ENCODE measurements at regions not wholly inside any gene's neighbourhood (a gene's known extent, or its start where the extent isn't known, plus 50 kb on each side); places are given as distances from the start of the nearest gene placed in this dataset.

- Histone ChIP-seq H3K27me3 (replicated peaks in 2 of 5; ENCODE audit: control insufficient read depth in 4 of 5, insufficient read depth in 5 of 5, low read length in 4 of 5) (no peaks in the 10 kb centered on the region), H3K4me1 (ENCODE audit: control extremely low read depth in 1 of 4, control insufficient read depth in 4 of 4, insufficient read depth in 4 of 4, low read length in 3 of 4) (no peaks in the 10 kb centered on the region), H3K27ac (ENCODE audit: insufficient read depth in 1 of 2, low read depth in 1 of 2, low read length in 2 of 2, poor library complexity in 1 of 2, severe bottlenecking in 2 of 2) (no peak overlapping the region), H3K4me3 (ENCODE audit: control insufficient read depth in 1 of 7, extremely low read depth in 1 of 7, insufficient read depth in 4 of 7, low read depth in 2 of 7, low read length in 6 of 7) (no peak overlapping the region), H3K9me3 (ENCODE audit: control extremely low read depth in 1 of 5, control insufficient read depth in 4 of 5, insufficient read depth in 2 of 5, low read depth in 1 of 5, low read length in 4 of 5) (peaks cover 0 to 10% (median 4%) of the 10 kb centered on the region in 5 experiments), H3K36me3 (ENCODE audit: control insufficient read depth in 4 of 4, insufficient read depth in 4 of 4, low read length in 3 of 4) (no peaks in the 10 kb centered on the region)
- ChIA-PET CTCF (interaction anchor here (0.6 kb wide), 1 partner anchor 300 kb away, joined by 3 read pairs; no protein-coding TSS in a partner anchor), POLR2A (no interaction called here)
- no CpG with 5 or more reads among the region's 1 CpG for WGBS (ENCODE audit: insufficient coverage)
- DNase-seq = no peak
Measured at GRCh38 chr16:25487888-25488287, 203.9 kb upstream of the HS3ST4 start.

GRCh38 chr16:25481636-25482035 lies 210.1 kb upstream of the HS3ST4 start:
- ChIA-PET CTCF (no interaction called here), POLR2A (no interaction called here)
- DNase-seq = no peak
- WGBS (ENCODE audit: insufficient coverage) = no CpG with 5 or more reads among the region's 1 CpG
- Histone ChIP-seq H3K27me3 (replicated peaks in 2 of 5; ENCODE audit: control insufficient read depth in 4 of 5, insufficient read depth in 5 of 5, low read length in 4 of 5) (no peaks in the 10 kb centered on the region), H3K4me3 (ENCODE audit: control insufficient read depth in 1 of 7, extremely low read depth in 1 of 7, insufficient read depth in 4 of 7, low read depth in 2 of 7, low read length in 6 of 7) (no peak overlapping the region), H3K4me1 (ENCODE audit: control extremely low read depth in 1 of 4, control insufficient read depth in 4 of 4, insufficient read depth in 4 of 4, low read length in 3 of 4) (no peaks in the 10 kb centered on the region), H3K27ac (ENCODE audit: insufficient read depth in 1 of 2, low read depth in 1 of 2, low read length in 2 of 2, poor library complexity in 1 of 2, severe bottlenecking in 2 of 2) (no peak overlapping the region), H3K9me3 (ENCODE audit: control extremely low read depth in 1 of 5, control insufficient read depth in 4 of 5, insufficient read depth in 2 of 5, low read depth in 1 of 5, low read length in 4 of 5) (no peaks in the 10 kb centered on the region), H3K36me3 (ENCODE audit: control insufficient read depth in 4 of 4, insufficient read depth in 4 of 4, low read length in 3 of 4) (no peaks in the 10 kb centered on the region)

GRCh38 chr16:25478476-25478875 lies 213.3 kb upstream of the HS3ST4 start:
- ChIA-PET CTCF (no interaction called here), POLR2A (no interaction called here)
- Histone ChIP-seq H3K27ac (ENCODE audit: insufficient read depth in 1 of 2, low read depth in 1 of 2, low read length in 2 of 2, poor library complexity in 1 of 2, severe bottlenecking in 2 of 2) (no peak overlapping the region), H3K4me1 (ENCODE audit: control extremely low read depth in 1 of 4, control insufficient read depth in 4 of 4, insufficient read depth in 4 of 4, low read length in 3 of 4) (no peaks in the 10 kb centered on the region), H3K9me3 (ENCODE audit: control extremely low read depth in 1 of 5, control insufficient read depth in 4 of 5, insufficient read depth in 2 of 5, low read depth in 1 of 5, low read length in 4 of 5) (no peaks in the 10 kb centered on the region), H3K36me3 (ENCODE audit: control insufficient read depth in 4 of 4, insufficient read depth in 4 of 4, low read length in 3 of 4) (no peaks in the 10 kb centered on the region), H3K4me3 (ENCODE audit: control insufficient read depth in 1 of 7, extremely low read depth in 1 of 7, insufficient read depth in 4 of 7, low read depth in 2 of 7, low read length in 6 of 7) (no peak overlapping the region), H3K27me3 (replicated peaks in 2 of 5; ENCODE audit: control insufficient read depth in 4 of 5, insufficient read depth in 5 of 5, low read length in 4 of 5) (no peaks in the 10 kb centered on the region)
- WGBS (ENCODE audit: insufficient coverage) = 83% methylated on average over 1 of the region's 1 CpG
- no peak for DNase-seq

- CTCF ChIA-PET = no interaction called here
Measured at GRCh38 chr16:25464058-25464457, 206.4 kb upstream of the ZKSCAN2 start.

GRCh38 chr16:25449802-25450201 lies 192.2 kb upstream of the ZKSCAN2 start:
- no peak overlapping the region for H3K4me3 ChIP-seq (ENCODE audit: control insufficient read depth in 1 of 7, extremely low read depth in 1 of 7, insufficient read depth in 4 of 7, low read depth in 2 of 7, low read length in 6 of 7)
- no peaks in the 10 kb centered on the region for H3K27me3 ChIP-seq (replicated peaks in 2 of 5; ENCODE audit: control insufficient read depth in 4 of 5, insufficient read depth in 5 of 5, low read length in 4 of 5)
- no peaks in the 10 kb centered on the region for H3K36me3 ChIP-seq (ENCODE audit: control insufficient read depth in 4 of 4, insufficient read depth in 4 of 4, low read length in 3 of 4)
- ChIA-PET POLR2A (no interaction called here), CTCF (no interaction called here)
- peaks cover 0 to 5% (median 0%) of the 10 kb centered on the region in 5 experiments for H3K9me3 ChIP-seq (ENCODE audit: control extremely low read depth in 1 of 5, control insufficient read depth in 4 of 5, insufficient read depth in 2 of 5, low read depth in 1 of 5, low read length in 4 of 5)
- no peak for DNase-seq
- 100% methylated on average over 1 of the region's 2 CpGs for WGBS (ENCODE audit: insufficient coverage)
- no peak overlapping the region for H3K27ac ChIP-seq (ENCODE audit: insufficient read depth in 1 of 2, low read depth in 1 of 2, low read length in 2 of 2, poor library complexity in 1 of 2, severe bottlenecking in 2 of 2)
- no peaks in the 10 kb centered on the region for H3K4me1 ChIP-seq (ENCODE audit: control extremely low read depth in 1 of 4, control insufficient read depth in 4 of 4, insufficient read depth in 4 of 4, low read length in 3 of 4)

More at GRCh38 chr16:25464058-25464457, 206.4 kb upstream of the ZKSCAN2 start:
- POLR2A ChIA-PET = no interaction called here
- H3K4me1 ChIP-seq (ENCODE audit: control extremely low read depth in 1 of 4, control insufficient read depth in 4 of 4, insufficient read depth in 4 of 4, low read length in 3 of 4) = no peaks in the 10 kb centered on the region
- no peaks in the 10 kb centered on the region for H3K27me3 ChIP-seq (replicated peaks in 2 of 5; ENCODE audit: control insufficient read depth in 4 of 5, insufficient read depth in 5 of 5, low read length in 4 of 5)
- H3K27ac ChIP-seq (ENCODE audit: insufficient read depth in 1 of 2, low read depth in 1 of 2, low read length in 2 of 2, poor library complexity in 1 of 2, severe bottlenecking in 2 of 2) = no peak overlapping the region
- WGBS (ENCODE audit: insufficient coverage) = 68% methylated on average over 2 of the region's 2 CpGs
- no peak overlapping the region for H3K4me3 ChIP-seq (ENCODE audit: control insufficient read depth in 1 of 7, extremely low read depth in 1 of 7, insufficient read depth in 4 of 7, low read depth in 2 of 7, low read length in 6 of 7)
- no peak for DNase-seq
- no peaks in the 10 kb centered on the region for H3K9me3 ChIP-seq (ENCODE audit: control extremely low read depth in 1 of 5, control insufficient read depth in 4 of 5, insufficient read depth in 2 of 5, low read depth in 1 of 5, low read length in 4 of 5)
- no peaks in the 10 kb centered on the region for H3K36me3 ChIP-seq (ENCODE audit: control insufficient read depth in 4 of 4, insufficient read depth in 4 of 4, low read length in 3 of 4)

GRCh38 chr16:25443994-25444393 lies 186.3 kb upstream of the ZKSCAN2 start:
- 94% methylated on average over 2 of the region's 4 CpGs for WGBS (ENCODE audit: insufficient coverage)
- CTCF ChIA-PET = no interaction called here
- H3K27ac ChIP-seq (ENCODE audit: insufficient read depth in 1 of 2, low read depth in 1 of 2, low read length in 2 of 2, poor library complexity in 1 of 2, severe bottlenecking in 2 of 2) = no peak overlapping the region
- H3K9me3 ChIP-seq (ENCODE audit: control extremely low read depth in 1 of 5, control insufficient read depth in 4 of 5, insufficient read depth in 2 of 5, low read depth in 1 of 5, low read length in 4 of 5) = peaks cover 0 to 5% (median 0%) of the 10 kb centered on the region in 5 experiments
- no peaks in the 10 kb centered on the region for H3K27me3 ChIP-seq (replicated peaks in 2 of 5; ENCODE audit: control insufficient read depth in 4 of 5, insufficient read depth in 5 of 5, low read length in 4 of 5)
- POLR2A ChIA-PET = no interaction called here
- no peaks in the 10 kb centered on the region for H3K4me1 ChIP-seq (ENCODE audit: control extremely low read depth in 1 of 4, control insufficient read depth in 4 of 4, insufficient read depth in 4 of 4, low read length in 3 of 4)
- H3K36me3 ChIP-seq (ENCODE audit: control insufficient read depth in 4 of 4, insufficient read depth in 4 of 4, low read length in 3 of 4) = no peaks in the 10 kb centered on the region
- H3K4me3 ChIP-seq (ENCODE audit: control insufficient read depth in 1 of 7, extremely low read depth in 1 of 7, insufficient read depth in 4 of 7, low read depth in 2 of 7, low read length in 6 of 7) = no peak overlapping the region
- no peak for DNase-seq

- H3K27me3 ChIP-seq (replicated peaks in 2 of 5; ENCODE audit: control insufficient read depth in 4 of 5, insufficient read depth in 5 of 5, low read length in 4 of 5) = no peaks in the 10 kb centered on the region
Measured at GRCh38 chr16:25434064-25434463, 176.4 kb upstream of the ZKSCAN2 start.

More at GRCh38 chr16:25434064-25434463, 176.4 kb upstream of the ZKSCAN2 start:
- POLR2A ChIA-PET = no interaction called here
- no peaks in the 10 kb centered on the region for H3K4me1 ChIP-seq (ENCODE audit: control extremely low read depth in 1 of 4, control insufficient read depth in 4 of 4, insufficient read depth in 4 of 4, low read length in 3 of 4)
- no peak overlapping the region for H3K4me3 ChIP-seq (ENCODE audit: control insufficient read depth in 1 of 7, extremely low read depth in 1 of 7, insufficient read depth in 4 of 7, low read depth in 2 of 7, low read length in 6 of 7)
- WGBS (ENCODE audit: insufficient coverage) = 71% methylated on average over 3 of the region's 3 CpGs
- H3K36me3 ChIP-seq (ENCODE audit: control insufficient read depth in 4 of 4, insufficient read depth in 4 of 4, low read length in 3 of 4) = no peaks in the 10 kb centered on the region
- DNase-seq = no peak
- no peaks in the 10 kb centered on the region for H3K9me3 ChIP-seq (ENCODE audit: control extremely low read depth in 1 of 5, control insufficient read depth in 4 of 5, insufficient read depth in 2 of 5, low read depth in 1 of 5, low read length in 4 of 5)
- CTCF ChIA-PET = no interaction called here
- H3K27ac ChIP-seq (ENCODE audit: insufficient read depth in 1 of 2, low read depth in 1 of 2, low read length in 2 of 2, poor library complexity in 1 of 2, severe bottlenecking in 2 of 2) = no peak overlapping the region
